Superior temporal gyrus (tissue), 1 donor: ENCODE measurements at regions not wholly inside any gene's neighbourhood (a gene's known extent, or its start where the extent isn't known, plus 50 kb on each side); places are given as distances from the start of the nearest gene placed in this dataset.
"Not testable (repeated sequence)": the region's sequence is repeated elsewhere in the genome, so short reads cannot be mapped to it uniquely, and the experiment has no call there.

Experiments
- DNase-seq: peaks from one replicate; pipeline ENCODE4 v3.0.0-alpha.2; 2016; ENCODE audit errors: extremely low spot score

GRCh38 chr9:119924736-119925135 lies 555.5 kb upstream of the BRINP1 start:
- no peak for DNase-seq

- no peak for DNase-seq
Measured at GRCh38 chr9:119917175-119917574, 547.9 kb upstream of the BRINP1 start.

GRCh38 chr9:119907056-119907455 lies 537.8 kb upstream of the BRINP1 start:
- DNase-seq: no peak

- no peak for DNase-seq
Measured at GRCh38 chr9:119905724-119906123, 536.5 kb upstream of the BRINP1 start.

- DNase-seq: no peak
Measured at GRCh38 chr9:119903851-119904250, 534.6 kb upstream of the BRINP1 start.

- no peak for DNase-seq
Measured at GRCh38 chr9:119902611-119903010, 533.4 kb upstream of the BRINP1 start.

- no peak for DNase-seq
Measured at GRCh38 chr9:119898316-119898715, 529.1 kb upstream of the BRINP1 start.

GRCh38 chr9:119884438-119884837 lies 515.2 kb upstream of the BRINP1 start:
- DNase-seq: no peak

- no peak for DNase-seq
Measured at GRCh38 chr9:119881898-119882297, 512.7 kb upstream of the BRINP1 start.

- DNase-seq: no peak
Measured at GRCh38 chr9:119880361-119880760, 511.1 kb upstream of the BRINP1 start.

GRCh38 chr9:119877306-119877705 lies 508.1 kb upstream of the BRINP1 start:
- DNase-seq: no peak

GRCh38 chr9:119873877-119874276 lies 504.6 kb upstream of the BRINP1 start:
- DNase-seq: no peak

- not testable (repeated sequence) for DNase-seq
Measured at GRCh38 chr9:119870251-119870650, 501.0 kb upstream of the BRINP1 start.

- no peak for DNase-seq
Measured at GRCh38 chr9:119868694-119869093, 499.5 kb upstream of the BRINP1 start.

GRCh38 chr9:119861842-119862241 lies 492.6 kb upstream of the BRINP1 start:
- DNase-seq: no peak

GRCh38 chr9:119859128-119859527 lies 489.9 kb upstream of the BRINP1 start:
- no peak for DNase-seq

- DNase-seq: no peak
Measured at GRCh38 chr9:119853126-119853525, 483.9 kb upstream of the BRINP1 start.

GRCh38 chr9:119852390-119852789 lies 483.2 kb upstream of the BRINP1 start:
- no peak for DNase-seq

- DNase-seq: no peak
Measured at GRCh38 chr9:119844431-119844830, 475.2 kb upstream of the BRINP1 start.

GRCh38 chr9:119841016-119841415 lies 471.8 kb upstream of the BRINP1 start:
- DNase-seq: no peak

GRCh38 chr9:119839888-119840287 lies 470.7 kb upstream of the BRINP1 start:
- DNase-seq: no peak

- DNase-seq: no peak
Measured at GRCh38 chr9:119838210-119838609, 469.0 kb upstream of the BRINP1 start.

- no peak for DNase-seq
Measured at GRCh38 chr9:119836036-119836435, 466.8 kb upstream of the BRINP1 start.

GRCh38 chr9:119834064-119834620 lies 464.9 kb upstream of the BRINP1 start:
- DNase-seq: no peak
